ENCODE measurements at regions not wholly inside any gene's neighbourhood (a gene's known extent, or its start where the extent isn't known, plus 50 kb on each side); places are given as distances from the start of the nearest gene placed in this dataset.

DNA sequence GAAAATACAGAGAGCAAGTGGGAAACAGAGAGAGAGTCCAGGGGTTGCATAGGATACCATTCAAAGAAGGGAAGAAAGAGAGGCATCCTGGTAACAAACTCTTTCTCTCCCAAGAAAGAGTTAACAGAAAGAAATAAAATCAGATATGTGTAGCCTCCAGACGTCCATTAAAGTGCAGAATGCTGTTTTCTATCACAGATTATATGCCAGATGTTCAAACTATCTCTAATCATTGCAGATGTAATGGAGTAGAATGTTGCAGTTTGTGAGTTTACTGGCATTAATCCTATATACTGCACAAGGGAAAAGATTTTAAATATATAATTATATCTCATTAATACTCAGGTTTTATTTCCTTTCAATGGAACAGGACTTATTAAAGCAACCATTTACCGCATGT, 369.4 kb downstream of the ZNF536 start:
- intact Hi-C loops (cut with micrococcal nuclease; ENCODE audit: unreplicated experiment), result no loop called here
- H3K4me3 ChIP-seq (ENCODE audit: low read depth in 2 of 2, low read length in 2 of 2), result no peak overlapping the region
- ATAC-seq, result no peak
- H3K27me3 ChIP-seq (ENCODE audit: control insufficient read depth, insufficient read depth, low read length), result peaks cover 18% of the 10 kb centered on the region
- H3K36me3 ChIP-seq (ENCODE audit: control insufficient read depth, insufficient read depth, low read length), result no peaks in the 10 kb centered on the region
- TF ChIP-seq, protein P1, sequence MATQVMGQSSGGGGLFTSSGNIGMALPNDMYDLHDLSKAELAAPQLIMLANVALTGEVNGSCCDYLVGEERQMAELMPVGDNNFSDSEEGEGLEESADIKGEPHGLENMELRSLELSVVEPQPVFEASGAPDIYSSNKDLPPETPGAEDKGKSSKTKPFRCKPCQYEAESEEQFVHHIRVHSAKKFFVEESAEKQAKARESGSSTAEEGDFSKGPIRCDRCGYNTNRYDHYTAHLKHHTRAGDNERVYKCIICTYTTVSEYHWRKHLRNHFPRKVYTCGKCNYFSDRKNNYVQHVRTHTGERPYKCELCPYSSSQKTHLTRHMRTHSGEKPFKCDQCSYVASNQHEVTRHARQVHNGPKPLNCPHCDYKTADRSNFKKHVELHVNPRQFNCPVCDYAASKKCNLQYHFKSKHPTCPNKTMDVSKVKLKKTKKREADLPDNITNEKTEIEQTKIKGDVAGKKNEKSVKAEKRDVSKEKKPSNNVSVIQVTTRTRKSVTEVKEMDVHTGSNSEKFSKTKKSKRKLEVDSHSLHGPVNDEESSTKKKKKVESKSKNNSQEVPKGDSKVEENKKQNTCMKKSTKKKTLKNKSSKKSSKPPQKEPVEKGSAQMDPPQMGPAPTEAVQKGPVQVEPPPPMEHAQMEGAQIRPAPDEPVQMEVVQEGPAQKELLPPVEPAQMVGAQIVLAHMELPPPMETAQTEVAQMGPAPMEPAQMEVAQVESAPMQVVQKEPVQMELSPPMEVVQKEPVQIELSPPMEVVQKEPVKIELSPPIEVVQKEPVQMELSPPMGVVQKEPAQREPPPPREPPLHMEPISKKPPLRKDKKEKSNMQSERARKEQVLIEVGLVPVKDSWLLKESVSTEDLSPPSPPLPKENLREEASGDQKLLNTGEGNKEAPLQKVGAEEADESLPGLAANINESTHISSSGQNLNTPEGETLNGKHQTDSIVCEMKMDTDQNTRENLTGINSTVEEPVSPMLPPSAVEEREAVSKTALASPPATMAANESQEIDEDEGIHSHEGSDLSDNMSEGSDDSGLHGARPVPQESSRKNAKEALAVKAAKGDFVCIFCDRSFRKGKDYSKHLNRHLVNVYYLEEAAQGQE (IDR thresholded peaks at IDR 0.05; ENCODE audit: insufficient read depth in 1 of 2, low read depth in 2 of 2, low read length in 1 of 2), result no peak
- no peak for TF ChIP-seq POLR2AphosphoS5 (IDR thresholded peaks at IDR 0.05; ENCODE audit: low read depth, low read length)
- no peak for TF ChIP-seq CTCF (IDR thresholded peaks at IDR 0.05)
- no peak for TF ChIP-seq TCF7L2 (IDR thresholded peaks at IDR 0.05; ENCODE audit: low read depth, low read length)
- no peak for TF ChIP-seq SIN3A (IDR thresholded peaks at IDR 0.05; ENCODE audit: borderline replicate concordance, insufficient read depth, low read depth, low read length)
- no peak overlapping the region for H3K27ac ChIP-seq (ENCODE audit: low read length)
- ChIA-PET CTCF (no interaction called here), POLR2A (no interaction called here)
- H3K9me3 ChIP-seq (ENCODE audit: control insufficient read depth, insufficient read depth, low read depth, low read length), result no peaks in the 10 kb centered on the region
- no peak for DNase-seq (ENCODE audit: low read depth, low spot score)
- in situ Hi-C loops (cut with HindIII; ENCODE audit: low pct_unique_long_range_greater_than_20kb, low sequenced_read_pairs), result no loop called here
- H3K4me1 ChIP-seq (ENCODE audit: control insufficient read depth, insufficient read depth, low read length), result no peaks in the 10 kb centered on the region
- BruUV-seq (replicated peaks), result no TSS peak

- Histone ChIP-seq H3K9me3 (ENCODE audit: control insufficient read depth, insufficient read depth, low read depth, low read length) (no peaks in the 10 kb centered on the region), H3K4me3 (ENCODE audit: low read depth in 2 of 2, low read length in 2 of 2) (no peak overlapping the region), H3K27ac (ENCODE audit: low read length) (no peak overlapping the region), H3K4me1 (ENCODE audit: control insufficient read depth, insufficient read depth, low read length) (no peaks in the 10 kb centered on the region), H3K36me3 (ENCODE audit: control insufficient read depth, insufficient read depth, low read length) (no peaks in the 10 kb centered on the region), H3K27me3 (ENCODE audit: control insufficient read depth, insufficient read depth, low read length) (peaks cover 18% of the 10 kb centered on the region)
- TF ChIP-seq, protein P1 (IDR thresholded peaks at IDR 0.05; ENCODE audit: insufficient read depth in 1 of 2, low read depth in 2 of 2, low read length in 1 of 2), result no peak
- TF ChIP-seq TCF7L2 (IDR thresholded peaks at IDR 0.05; ENCODE audit: low read depth, low read length) (no peak), POLR2AphosphoS5 (IDR thresholded peaks at IDR 0.05; ENCODE audit: low read depth, low read length) (no peak), SIN3A (IDR thresholded peaks at IDR 0.05; ENCODE audit: borderline replicate concordance, insufficient read depth, low read depth, low read length) (no peak), CTCF (IDR thresholded peaks at IDR 0.05) (no peak)
- in situ Hi-C loops (cut with HindIII; ENCODE audit: low pct_unique_long_range_greater_than_20kb, low sequenced_read_pairs), result no loop called here
- BruUV-seq (replicated peaks), result no TSS peak
- intact Hi-C loops (cut with micrococcal nuclease; ENCODE audit: unreplicated experiment), result no loop called here
- POLR2A ChIA-PET, result no interaction called here
- CTCF ChIA-PET, result no interaction called here
- ATAC-seq (no peak), DNase-seq (ENCODE audit: low read depth, low spot score) (no peak)
Observed at GRCh38 chr19:30739394-30739793, 367.2 kb downstream of the ZNF536 start.

Measured in Panc1 (cell line).